ENCODE measurements at regions not wholly inside any gene's neighbourhood (a gene's known extent, or its start where the extent isn't known, plus 50 kb on each side); places are given as distances from the start of the nearest gene placed in this dataset.
A peak's percentile ranks its signal among the peaks of the same experiment; 100 is the strongest.

GRCh38 chr6:80480421-80481157 lies 374.1 kb downstream of the BCKDHB start:
- no peak for DNase-seq

- no peak for DNase-seq
Measured at GRCh38 chr6:80478030-80478429, 371.6 kb downstream of the BCKDHB start.

DNA sequence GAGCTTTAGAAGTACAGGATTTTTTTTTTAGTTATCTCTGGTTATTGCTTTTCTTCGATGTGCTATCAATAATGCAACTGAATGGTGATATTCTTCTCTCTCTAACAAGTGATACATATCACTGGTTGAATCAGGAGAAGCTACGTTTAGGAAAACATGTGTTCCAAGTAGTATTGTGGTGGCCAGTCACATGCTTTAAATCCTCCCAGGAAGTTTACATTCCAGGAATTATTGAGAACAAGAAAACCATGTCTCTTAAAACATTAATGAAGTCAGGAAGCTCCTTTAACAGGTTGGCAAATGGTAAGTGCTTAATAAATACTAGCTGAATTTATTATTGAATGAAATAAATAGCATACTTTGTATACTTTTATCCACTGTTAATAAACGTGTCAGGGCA lies 371.1 kb downstream of the BCKDHB start:
- no peak for DNase-seq

DNA sequence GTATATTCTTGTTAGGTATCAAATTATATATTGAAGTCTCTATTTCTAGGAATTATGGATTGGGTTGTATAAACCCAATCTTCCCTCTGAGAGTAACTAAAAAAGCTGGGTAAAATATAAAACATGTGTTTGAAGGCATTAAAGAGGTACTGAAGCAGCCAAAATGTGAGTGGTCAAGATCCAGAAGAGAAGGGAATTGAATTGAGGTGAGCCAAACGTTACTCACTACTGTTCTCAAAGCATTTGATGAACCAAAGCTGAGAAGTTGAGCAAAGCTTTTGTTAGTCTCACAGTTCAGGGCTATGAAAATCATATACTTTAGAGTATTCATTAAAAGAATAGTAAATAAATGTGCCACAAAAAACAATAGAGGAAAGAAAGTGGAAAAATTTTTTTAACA lies 365.8 kb downstream of the BCKDHB start:
- DNase-seq = no peak

GRCh38 chr6:80469977-80470376 lies 363.5 kb downstream of the BCKDHB start:
- DNase-seq = no peak

- no peak for DNase-seq
Measured at GRCh38 chr6:80468398-80468797, 361.9 kb downstream of the BCKDHB start.

DNA sequence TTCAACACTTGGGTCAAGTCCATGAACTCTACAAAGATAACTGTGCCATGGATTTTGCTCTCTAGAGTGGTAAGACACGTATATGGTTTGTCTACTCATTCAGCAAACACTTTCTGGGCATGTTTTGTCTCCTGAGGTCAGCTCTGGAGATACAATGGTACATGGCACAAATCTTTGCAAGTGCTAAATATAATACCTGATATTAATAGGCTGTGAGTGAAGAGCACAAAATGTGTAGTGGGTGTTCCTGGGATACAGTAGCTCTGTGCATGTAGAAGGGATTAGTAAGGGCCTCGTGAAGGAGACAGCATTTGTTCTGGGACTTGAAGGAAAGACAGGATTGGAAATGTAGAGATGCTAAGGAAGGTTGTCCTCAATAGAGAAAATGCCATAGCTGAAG lies 360.9 kb downstream of the BCKDHB start:
- no peak for DNase-seq

DNA sequence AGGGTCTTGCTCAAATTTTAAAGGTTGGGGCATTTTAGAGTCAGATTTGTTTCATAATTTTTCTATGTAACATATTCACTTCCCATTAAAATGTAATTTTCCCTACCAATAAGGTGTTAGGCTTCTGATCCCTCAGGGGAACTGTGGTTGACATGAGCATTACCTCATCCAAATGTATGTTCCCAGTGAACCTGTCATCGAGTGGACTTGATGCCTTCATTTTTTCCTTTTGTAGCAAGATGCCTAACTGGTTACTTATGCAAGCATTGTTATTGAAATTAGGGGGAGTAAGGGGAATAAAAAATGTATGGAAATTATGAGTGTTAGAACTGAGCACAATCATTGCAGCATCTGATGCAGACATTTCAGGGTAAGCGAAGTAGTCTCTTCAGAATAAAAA lies 360.5 kb downstream of the BCKDHB start:
- no peak for DNase-seq

DNA sequence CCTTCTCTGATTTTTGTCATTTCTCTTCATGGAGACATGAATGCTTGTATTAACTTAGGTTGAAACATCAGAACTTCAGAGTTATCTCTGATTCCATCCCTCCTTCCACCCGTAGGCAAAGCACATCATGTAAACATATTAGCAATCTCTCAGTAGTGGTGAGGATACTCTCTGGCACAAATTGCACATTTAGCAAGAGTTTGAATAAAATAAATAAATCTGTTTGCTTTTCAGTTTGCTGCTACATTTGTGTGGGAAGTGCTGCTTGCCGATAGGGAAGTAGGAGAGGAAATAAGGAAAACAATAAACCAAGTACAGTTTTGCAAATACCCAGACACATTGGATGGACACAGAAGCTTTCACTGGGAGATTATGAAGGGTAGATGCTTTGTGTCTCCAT lies 359.0 kb downstream of the BCKDHB start:
- DNase-seq = no peak

DNA sequence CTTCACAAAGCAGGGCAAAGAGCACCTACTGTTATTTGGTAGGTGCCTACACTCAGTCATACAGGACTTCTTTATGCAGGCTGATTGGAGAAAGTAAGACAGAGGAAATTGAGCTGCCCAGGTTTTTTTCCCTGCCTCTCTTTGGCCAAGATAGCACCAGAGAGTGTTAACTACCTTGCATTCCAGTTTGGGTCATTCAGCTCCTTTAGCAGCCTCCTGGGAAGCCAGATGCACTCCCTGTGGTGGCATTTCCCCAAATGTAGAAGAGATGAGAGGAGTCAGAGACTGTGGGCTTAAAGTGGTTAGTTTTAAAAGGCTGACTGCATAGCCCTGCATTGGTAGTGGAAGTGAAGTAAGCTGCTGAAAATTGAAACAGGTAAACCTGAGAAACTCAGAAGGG lies 358.4 kb downstream of the BCKDHB start:
- DNase-seq = no peak

GRCh38 chr6:80463197-80463596 lies 356.7 kb downstream of the BCKDHB start:
- DNase-seq = no peak

DNA sequence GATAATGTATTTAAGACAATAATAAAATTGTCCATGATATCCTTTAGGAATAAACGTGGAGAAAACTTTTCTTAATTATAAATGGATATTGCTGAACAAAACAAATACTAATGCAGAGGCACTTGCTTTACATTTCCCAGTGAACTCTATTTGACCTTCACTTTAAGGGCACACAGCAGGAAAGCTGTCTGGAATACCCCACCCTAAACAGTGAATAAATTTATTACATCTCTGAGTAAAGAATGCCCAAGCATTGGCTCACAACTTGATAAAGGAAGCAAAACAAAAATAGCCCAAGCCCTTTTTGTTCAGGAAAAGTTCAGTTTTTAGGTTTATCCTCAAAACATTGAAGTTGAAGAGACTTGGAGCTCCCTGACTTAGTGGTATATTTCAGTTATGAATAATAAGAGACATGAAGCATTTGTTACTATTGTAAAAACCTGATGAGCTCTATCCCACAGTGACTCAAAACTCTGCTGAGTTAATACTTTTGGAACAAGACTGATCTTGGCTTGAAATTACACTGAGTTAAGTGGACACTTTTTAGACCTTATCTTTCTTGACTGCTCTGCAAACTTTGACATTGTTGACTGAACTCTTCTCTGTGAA lies 353.9 kb downstream of the BCKDHB start:
- no peak for DNase-seq

DNA sequence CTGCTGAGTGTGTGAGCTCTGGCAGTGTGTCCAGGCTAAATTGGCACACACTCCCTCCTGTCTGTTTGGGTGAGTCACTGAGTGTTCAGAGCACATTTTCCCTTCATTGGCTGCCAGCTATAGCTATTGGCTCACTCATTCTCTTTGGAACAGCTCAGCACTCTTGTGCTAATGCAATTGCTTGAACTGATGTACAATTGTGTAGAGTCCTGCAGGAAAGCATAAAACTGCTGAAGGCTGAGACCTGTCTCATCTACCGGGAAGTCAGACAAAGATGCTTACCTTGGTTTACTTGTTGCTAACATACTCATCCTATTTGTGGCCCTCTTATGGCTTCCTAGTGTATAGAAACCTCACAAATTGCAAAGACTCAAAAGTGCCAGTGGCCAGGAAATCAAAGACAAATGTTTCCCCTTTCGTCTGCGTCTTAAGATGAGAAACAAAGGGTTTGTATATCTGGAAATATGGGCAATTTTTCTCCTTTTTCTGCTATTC lies 351.0 kb downstream of the BCKDHB start:
- no peak for DNase-seq

- DNase-seq = no peak
Measured at GRCh38 chr6:80456724-80457438, 350.4 kb downstream of the BCKDHB start.

GRCh38 chr6:80454661-80455365 lies 348.3 kb downstream of the BCKDHB start:
- DNase-seq = no peak

GRCh38 chr6:80454197-80454596 lies 347.7 kb downstream of the BCKDHB start:
- DNase-seq = no peak

- no peak for DNase-seq
Measured at GRCh38 chr6:80449726-80450125, 343.3 kb downstream of the BCKDHB start.

- no peak for DNase-seq
Measured at GRCh38 chr6:80446454-80447045, 340.1 kb downstream of the BCKDHB start.

- no peak for DNase-seq
Measured at GRCh38 chr6:80445751-80446150, 339.3 kb downstream of the BCKDHB start.

- no peak for DNase-seq
Measured at GRCh38 chr6:80442366-80442765, 335.9 kb downstream of the BCKDHB start.

GRCh38 chr6:80441131-80441530 lies 334.7 kb downstream of the BCKDHB start:
- no peak for DNase-seq

DNA sequence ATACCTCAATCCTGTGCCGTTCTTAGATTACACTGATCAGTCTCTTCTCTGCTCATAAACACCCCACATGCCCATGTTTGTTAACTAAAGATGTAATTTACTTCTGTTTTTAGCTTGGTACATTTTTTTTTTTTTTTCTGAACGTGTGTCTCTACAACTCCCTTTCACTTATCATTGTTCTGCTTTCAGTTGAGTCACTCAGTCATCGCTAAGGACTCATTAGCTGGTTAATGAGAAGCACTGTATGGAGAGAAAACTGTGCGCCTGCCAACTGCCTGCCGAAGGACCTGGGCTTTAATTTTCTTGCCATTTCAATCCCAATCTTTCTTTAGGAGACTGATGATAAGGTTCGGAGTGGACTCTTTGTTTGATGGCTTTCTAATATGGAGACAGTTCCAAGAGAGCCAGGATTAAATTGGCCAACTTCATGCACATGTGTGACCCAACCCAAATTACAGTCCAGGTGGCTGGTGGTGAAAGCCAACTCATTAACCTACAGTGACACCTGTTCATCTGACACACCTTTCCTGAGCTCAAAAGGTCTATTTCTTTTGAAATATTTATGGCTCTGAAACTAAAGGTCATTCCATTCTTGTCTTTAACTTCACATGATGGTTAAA lies 334.1 kb downstream of the BCKDHB start:
- DNase-seq = peak; percentile 72

Measured in NCI-H2171 treated with DMSO at 0.1 percent for 48 hours (cell line).